RCC 7860 (cell line): ENCODE measurements at regions not wholly inside any gene's neighbourhood (a gene's known extent, or its start where the extent isn't known, plus 50 kb on each side); places are given as distances from the start of the nearest gene placed in this dataset.

Experiments
- DNase-seq: peaks from one replicate; pipeline ENCODE4 v3.0.0-alpha.2; 2015; ENCODE audit warnings: low spot score
- FAIRE-seq: peaks from 2 replicates; lab custom pipeline; 2012; peaks lifted over from hg19 to GRCh38; lab: Jason Lieb, UNC

- FAIRE-seq (no peak), DNase-seq (no peak)
Measured at GRCh38 chr4:156255230-156256007, 301.8 kb upstream of the CTSO start.

- DNase-seq (no peak), FAIRE-seq (no peak)
Measured at GRCh38 chr4:156252358-156252921, 298.8 kb upstream of the CTSO start.

- no peak for FAIRE-seq
- no peak for DNase-seq
Measured at GRCh38 chr4:156251373-156252065, 297.9 kb upstream of the CTSO start.

- DNase-seq: no peak
- no peak for FAIRE-seq
Measured at GRCh38 chr4:156248917-156249316, 295.3 kb upstream of the CTSO start.

GRCh38 chr4:156247470-156247869 lies 293.8 kb upstream of the CTSO start:
- no peak for DNase-seq
- FAIRE-seq: no peak

- FAIRE-seq (no peak), DNase-seq (no peak)
Measured at GRCh38 chr4:156243015-156243414, 289.3 kb upstream of the CTSO start.

GRCh38 chr4:156242390-156242789 lies 288.7 kb upstream of the CTSO start:
- DNase-seq (no peak), FAIRE-seq (no peak)

- no peak for FAIRE-seq
- no peak for DNase-seq
Measured at GRCh38 chr4:156241896-156242295, 288.2 kb upstream of the CTSO start.

- DNase-seq (no peak), FAIRE-seq (no peak)
Measured at GRCh38 chr4:156238171-156238570, 284.5 kb upstream of the CTSO start.

- no peak for DNase-seq
- FAIRE-seq: no peak
Measured at GRCh38 chr4:156237231-156237630, 283.6 kb upstream of the CTSO start.

- FAIRE-seq (no peak), DNase-seq (no peak)
Measured at GRCh38 chr4:156230176-156230575, 276.5 kb upstream of the CTSO start.

- DNase-seq (no peak), FAIRE-seq (no peak)
Measured at GRCh38 chr4:156228676-156229075, 275.0 kb upstream of the CTSO start.

GRCh38 chr4:156227321-156227720 lies 273.7 kb upstream of the CTSO start:
- DNase-seq (no peak), FAIRE-seq (no peak)

- FAIRE-seq (no peak), DNase-seq (no peak)
Measured at GRCh38 chr4:156223985-156224384, 270.3 kb upstream of the CTSO start.

GRCh38 chr4:156217236-156217635 lies 263.6 kb upstream of the CTSO start:
- DNase-seq: no peak
- no peak for FAIRE-seq

- FAIRE-seq: no peak
- no peak for DNase-seq
Measured at GRCh38 chr4:156201050-156201449, 247.4 kb upstream of the CTSO start.

GRCh38 chr4:156198511-156198910 lies 244.8 kb upstream of the CTSO start:
- FAIRE-seq: no peak
- DNase-seq: no peak

GRCh38 chr4:156197216-156197615 lies 243.6 kb upstream of the CTSO start:
- FAIRE-seq (no peak), DNase-seq (no peak)

- FAIRE-seq: no peak
Measured at GRCh38 chr4:156196722-156197121, 243.1 kb upstream of the CTSO start.

GRCh38 chr4:156195914-156196313 lies 242.2 kb upstream of the CTSO start:
- no peak for FAIRE-seq
- DNase-seq: no peak

More at GRCh38 chr4:156196722-156197121, 243.1 kb upstream of the CTSO start:
- DNase-seq: no peak

GRCh38 chr4:156194896-156195295 lies 241.2 kb upstream of the CTSO start:
- FAIRE-seq (no peak), DNase-seq (no peak)

GRCh38 chr4:156193800-156194199 lies 240.1 kb upstream of the CTSO start:
- FAIRE-seq: no peak
- DNase-seq: no peak
